ENCODE measurements at regions not wholly inside any gene's neighbourhood (a gene's known extent, or its start where the extent isn't known, plus 50 kb on each side); places are given as distances from the start of the nearest gene placed in this dataset.

GRCh38 chr17:72264682-72265405, 144.0 kb downstream of the SOX9 start:
- ChIA-PET CTCF (no interaction called here), POLR2A (ENCODE audit: low non-redundant PET) (no interaction called here)
- BruUV-seq (replicated peaks): no TSS peak
- TF ChIP-seq EZH2 (IDR thresholded peaks at IDR 0.05; ENCODE audit: borderline replicate concordance, low read depth, low read length, poor library complexity, severe bottlenecking): no peak
- no peak for TF ChIP-seq CTCF (conservative IDR thresholded peaks at IDR 0.05; ENCODE audit: low read depth, low read length)
- no peaks in the 10 kb centered on the region for H3K27me3 ChIP-seq (replicated peaks; ENCODE audit: insufficient read depth, low read depth, low read length, poor library complexity)
- DNase-seq (ENCODE audit: low spot score): no peak
- no peak overlapping the region for H3K4me3 ChIP-seq (ENCODE audit: low read depth, low read length, poor library complexity, severe bottlenecking)
- intact Hi-C loops (cut with micrococcal nuclease; ENCODE audit: unreplicated experiment): no loop called here
- no peaks in the 10 kb centered on the region for H3K36me3 ChIP-seq (ENCODE audit: insufficient read depth, low read length, poor library complexity, severe bottlenecking)
- H3K4me1 ChIP-seq (ENCODE audit: insufficient read depth, low read length, poor library complexity, severe bottlenecking): no peaks in the 10 kb centered on the region
- no peaks in the 10 kb centered on the region for H3K9me3 ChIP-seq (ENCODE audit: low read depth, low read length, poor library complexity, severe bottlenecking)
- H3K27ac ChIP-seq (ENCODE audit: low read depth, low read length, poor library complexity, severe bottlenecking): no peak overlapping the region

GRCh38 chr17:72266112-72266775, 145.4 kb downstream of the SOX9 start:
- TF ChIP-seq CTCF (conservative IDR thresholded peaks at IDR 0.05; ENCODE audit: low read depth, low read length): no peak
- no peak for TF ChIP-seq EZH2 (IDR thresholded peaks at IDR 0.05; ENCODE audit: borderline replicate concordance, low read depth, low read length, poor library complexity, severe bottlenecking)
- Histone ChIP-seq H3K4me1 (ENCODE audit: insufficient read depth, low read length, poor library complexity, severe bottlenecking) (peaks cover 9% of the 10 kb centered on the region), H3K27me3 (replicated peaks; ENCODE audit: insufficient read depth, low read depth, low read length, poor library complexity) (no peaks in the 10 kb centered on the region), H3K36me3 (ENCODE audit: insufficient read depth, low read length, poor library complexity, severe bottlenecking) (no peaks in the 10 kb centered on the region), H3K27ac (ENCODE audit: low read depth, low read length, poor library complexity, severe bottlenecking) (no peak overlapping the region), H3K4me3 (ENCODE audit: low read depth, low read length, poor library complexity, severe bottlenecking) (no peak overlapping the region), H3K9me3 (ENCODE audit: low read depth, low read length, poor library complexity, severe bottlenecking) (no peaks in the 10 kb centered on the region)
- intact Hi-C loops (cut with micrococcal nuclease; ENCODE audit: unreplicated experiment): no loop called here
- no TSS peak for BruUV-seq (replicated peaks)
- POLR2A ChIA-PET (ENCODE audit: low non-redundant PET): no interaction called here
- DNase-seq (ENCODE audit: low spot score): no peak
- CTCF ChIA-PET: no interaction called here

GRCh38 chr17:72267601-72268000, 146.8 kb downstream of the SOX9 start:
- intact Hi-C loops (cut with micrococcal nuclease; ENCODE audit: unreplicated experiment): no loop called here
- ChIA-PET CTCF (no interaction called here), POLR2A (ENCODE audit: low non-redundant PET) (no interaction called here)
- DNase-seq (ENCODE audit: low spot score): no peak
- Histone ChIP-seq H3K27ac (ENCODE audit: low read depth, low read length, poor library complexity, severe bottlenecking) (no peak overlapping the region), H3K4me3 (ENCODE audit: low read depth, low read length, poor library complexity, severe bottlenecking) (no peak overlapping the region), H3K36me3 (ENCODE audit: insufficient read depth, low read length, poor library complexity, severe bottlenecking) (no peaks in the 10 kb centered on the region), H3K9me3 (ENCODE audit: low read depth, low read length, poor library complexity, severe bottlenecking) (no peaks in the 10 kb centered on the region), H3K27me3 (replicated peaks; ENCODE audit: insufficient read depth, low read depth, low read length, poor library complexity) (no peaks in the 10 kb centered on the region), H3K4me1 (ENCODE audit: insufficient read depth, low read length, poor library complexity, severe bottlenecking) (peaks cover 9% of the 10 kb centered on the region)
- no TSS peak for BruUV-seq (replicated peaks)
- no peak for TF ChIP-seq EZH2 (IDR thresholded peaks at IDR 0.05; ENCODE audit: borderline replicate concordance, low read depth, low read length, poor library complexity, severe bottlenecking)
- TF ChIP-seq CTCF (conservative IDR thresholded peaks at IDR 0.05; ENCODE audit: low read depth, low read length): no peak

Measured in A673 (cell line).